H1 (cell line): ENCODE measurements at regions not wholly inside any gene's neighbourhood (a gene's known extent, or its start where the extent isn't known, plus 50 kb on each side); places are given as distances from the start of the nearest gene placed in this dataset.
"Not testable (repeated sequence)": the region's sequence is repeated elsewhere in the genome, so short reads cannot be mapped to it uniquely, and the experiment has no call there.

Experiments
- CTCF ChIA-PET: fragments of 300-600 bp; sonication (Branson Sonifier 250); formaldehyde crosslinking; loops from one replicate; lab custom pipeline; 2021; ENCODE audit not compliant: partially characterized antibody; lab: Charles Lee
- POLR2A ChIA-PET: fragments of 300-600 bp; sonication (Branson Sonifier 250); formaldehyde crosslinking; loops from one replicate; lab custom pipeline; 2021; ENCODE audit warnings: inconsistent platforms; ENCODE audit not compliant: partially characterized antibody; lab: Charles Lee
- DNase-seq, 2 experiments: peaks; one replicate each; pipeline versions ENCODE4 v3.0.0 to v3.0.0-alpha.2; 2010 to 2022; ENCODE audit warnings: low spot score in 2 of 2, low read depth in 1 of 2, mixed read lengths in 1 of 2
- FAIRE-seq: peaks from 2 replicates; lab custom pipeline; 2011; peaks lifted over from hg19 to GRCh38; lab: Jason Lieb, UNC
- H2AFZ ChIP-seq: 2 replicates; pipeline ENCODE4 v1.8.1; 2012; ENCODE audit warnings: low read length, inconsistent platforms
- H2AK5ac ChIP-seq: 2 replicates; pipeline ENCODE4 v1.6.1; 2013; ENCODE audit warnings: low read depth, low read length
- H2BK120ac ChIP-seq: replicated peaks from 2 replicates; pipeline ENCODE3; 2013; ENCODE audit warnings: low read depth, low read length, inconsistent platforms
- H2BK12ac ChIP-seq: 2 replicates; pipeline ENCODE4 v1.6.1; 2013; ENCODE audit warnings: low read depth, low read length
- H2BK15ac ChIP-seq: 2 replicates; pipeline ENCODE4 v1.6.1; 2013; ENCODE audit warnings: low read length
- H2BK20ac ChIP-seq: 2 replicates; pipeline ENCODE4 v1.6.1; 2013; ENCODE audit warnings: low read length
- H2BK5ac ChIP-seq: 2 replicates; pipeline ENCODE4 v1.6.1; 2013; ENCODE audit warnings: low read depth, low read length
- H3K14ac ChIP-seq: 2 replicates; pipeline ENCODE4 v1.6.1; 2013; ENCODE audit warnings: inconsistent platforms; ENCODE audit not compliant: insufficient read length
- H3K18ac ChIP-seq: 2 replicates; pipeline ENCODE4 v1.6.1; 2013; ENCODE audit warnings: low read length; ENCODE audit errors: extremely low read depth
- H3K23ac ChIP-seq: 2 replicates; pipeline ENCODE4 v1.6.1; 2013; ENCODE audit warnings: inconsistent platforms; ENCODE audit not compliant: insufficient read length
- H3K23me2 ChIP-seq: 2 replicates; pipeline ENCODE4 v1.6.1; 2013; ENCODE audit warnings: low read depth, low read length
- H3K27ac ChIP-seq: 2 replicates; pipeline ENCODE4 v1.6.1; 2011; ENCODE audit warnings: low read depth, low read length, inconsistent platforms
- H3K27me3 ChIP-seq, 4 experiments: replicated peaks in 1 of 4; 1 replicate in 1 of 4; 2 replicates in 3 of 4; pipeline versions ENCODE4 v1.6.1 to v1.8.1; 2011 to 2013; ENCODE audit warnings: low read length in 3 of 4, mild to moderate bottlenecking in 3 of 4, inconsistent platforms in 2 of 4, mixed read lengths in 2 of 4, moderate library complexity in 1 of 4; ENCODE audit not compliant: control insufficient read depth in 3 of 4, insufficient read depth in 3 of 4; ENCODE audit errors: extremely low read depth in 1 of 4
- H3K36me3 ChIP-seq, 4 experiments: 2 replicates each; pipeline versions ENCODE4 v1.6.1 to v1.8.1; 2011 to 2013; ENCODE audit warnings: mild to moderate bottlenecking in 4 of 4, low read length in 3 of 4, moderate library complexity in 2 of 4, control low read depth in 1 of 4, inconsistent platforms in 1 of 4; ENCODE audit not compliant: insufficient read depth in 4 of 4, control insufficient read depth in 2 of 4
- H3K4ac ChIP-seq: replicated peaks from 2 replicates; pipeline ENCODE3; 2013; ENCODE audit warnings: low read length, low read depth, mixed read lengths, inconsistent platforms; ENCODE audit not compliant: insufficient read length
- H3K4me1 ChIP-seq, 4 experiments: replicated peaks in 1 of 4; 1 replicate in 1 of 4; 2 replicates in 3 of 4; pipeline versions ENCODE4 v1.6.1 to v1.8.1; 2011 to 2013; ENCODE audit warnings: low read length in 3 of 4, inconsistent platforms in 2 of 4, mixed read lengths in 1 of 4; ENCODE audit not compliant: insufficient read depth in 4 of 4, control insufficient read depth in 3 of 4
- H3K4me2 ChIP-seq, 2 experiments: 2 replicates each; pipeline versions ENCODE4 v1.6.1 to v1.8.1; 2011 to 2013; ENCODE audit warnings: low read depth in 2 of 2, low read length in 2 of 2, control low read depth in 1 of 2, inconsistent platforms in 1 of 2, mild to moderate bottlenecking in 1 of 2; ENCODE audit not compliant: insufficient read depth in 1 of 2
- H3K4me3 ChIP-seq, 4 experiments: fragments of 200-600, 300-600 bp in 1 of 4; sonication (generic), shearing (Covaris generic), sonication (Bioruptor Twin) in 1 of 4; 2 replicates each; pipeline versions ENCODE4 v1.5.1 to v1.8.1; 2011 to 2016; ENCODE audit warnings: low read length in 4 of 4, low read depth in 3 of 4, control low read depth in 2 of 4, inconsistent platforms in 2 of 4, mild to moderate bottlenecking in 2 of 4, mixed read lengths in 1 of 4, moderate library complexity in 1 of 4; ENCODE audit not compliant: insufficient read depth in 2 of 4; ENCODE audit errors: extremely low read depth in 1 of 4
- H3K56ac ChIP-seq: replicated peaks from 2 replicates; pipeline ENCODE3; 2013; ENCODE audit warnings: low read depth, mild to moderate bottlenecking, mixed read lengths, low read length, inconsistent platforms; ENCODE audit not compliant: insufficient read length
- H3K79me1 ChIP-seq: 2 replicates; pipeline ENCODE4 v1.6.1; 2013; ENCODE audit warnings: low read depth, low read length, control low read depth
- H3K79me2 ChIP-seq, 2 experiments: 2 replicates each; pipeline versions ENCODE4 v1.6.1 to v1.8.1; 2012 to 2013; ENCODE audit warnings: low read length in 2 of 2, mild to moderate bottlenecking in 2 of 2, inconsistent platforms in 1 of 2; ENCODE audit not compliant: insufficient read depth in 2 of 2, control insufficient read depth in 1 of 2
- H3K9ac ChIP-seq, 4 experiments: replicated peaks in 1 of 4; 1 replicate in 1 of 4; 2 replicates in 3 of 4; pipeline versions ENCODE4 v1.6.1 to v1.8.1; 2011 to 2013; ENCODE audit warnings: low read depth in 3 of 4, low read length in 3 of 4, control low read depth in 2 of 4, mild to moderate bottlenecking in 2 of 4, moderate library complexity in 2 of 4, inconsistent platforms in 1 of 4; ENCODE audit errors: extremely low read depth in 1 of 4
- H3K9me3 ChIP-seq, 2 experiments: 2 replicates each; pipeline versions ENCODE4 v1.6.1 to v1.8.1; 2012 to 2013; ENCODE audit warnings: mild to moderate bottlenecking in 2 of 2, moderate library complexity in 2 of 2, control low read depth in 1 of 2, inconsistent platforms in 1 of 2, low read depth in 1 of 2, low read length in 1 of 2, mixed read lengths in 1 of 2; ENCODE audit not compliant: insufficient read depth in 2 of 2
- H4K20me1 ChIP-seq, 2 experiments: replicated peaks in 1 of 2; 2 replicates each; pipeline versions ENCODE3 to v1.8.1; 2011 to 2013; ENCODE audit warnings: inconsistent platforms in 2 of 2, low read length in 2 of 2, mild to moderate bottlenecking in 1 of 2; ENCODE audit not compliant: insufficient read depth in 2 of 2, control insufficient read depth in 1 of 2
- H4K5ac ChIP-seq: 2 replicates; pipeline ENCODE4 v1.6.1; 2013; ENCODE audit warnings: low read length, low read depth, mixed read lengths, inconsistent platforms; ENCODE audit not compliant: insufficient read length
- H4K8ac ChIP-seq: 2 replicates; pipeline ENCODE4 v1.8.0; 2013; ENCODE audit warnings: mild to moderate bottlenecking, moderate library complexity, low read length, inconsistent platforms; ENCODE audit not compliant: insufficient read depth; ENCODE audit errors: extremely low read depth
- H4K91ac ChIP-seq: replicated peaks from 2 replicates; pipeline ENCODE3; 2013; ENCODE audit warnings: low read length, mixed read lengths, inconsistent platforms; ENCODE audit not compliant: insufficient read length
- WGBS, 2 experiments: shearing (Covaris generic) in 1 of 2; methylation state at CpG; one replicate each; pipeline versions ENCODE4 v1.1.6 to v1.1.7; 2013 to 2015; ENCODE audit warnings: low lambda C conversion rate in 2 of 2, mixed read lengths in 2 of 2, inconsistent platforms in 1 of 2, low coverage in 1 of 2, missing lambda C conversion rate in 1 of 2; ENCODE audit not compliant: insufficient replicate concordance in 2 of 2, insufficient coverage in 1 of 2, insufficient read length in 1 of 2; ENCODE audit errors: extremely low coverage in 1 of 2, missing lambda C conversion rate in 1 of 2; 5-methylcytosine and 5-hydroxymethylcytosine counted together

- not testable (repeated sequence) for H2BK20ac ChIP-seq, H3K23me2 ChIP-seq, H2BK5ac ChIP-seq, H3K27me3 ChIP-seq, H4K20me1 ChIP-seq, H2AFZ ChIP-seq, H3K9ac ChIP-seq, H4K8ac ChIP-seq, H4K91ac ChIP-seq, H3K14ac ChIP-seq, H3K36me3 ChIP-seq, H4K5ac ChIP-seq, H3K4me2 ChIP-seq, H3K18ac ChIP-seq, H3K4ac ChIP-seq, H3K56ac ChIP-seq, H2BK120ac ChIP-seq, H3K79me2 ChIP-seq, H3K79me1 ChIP-seq, H3K9me3 ChIP-seq, H3K23ac ChIP-seq, H3K4me3 ChIP-seq, FAIRE-seq, H2BK12ac ChIP-seq, H2AK5ac ChIP-seq, H3K4me1 ChIP-seq, H3K27ac ChIP-seq, H2BK15ac ChIP-seq, DNase-seq
- WGBS, 2 experiments, result 86% methylated on average over 11 of the region's 11 CpGs; no CpG with 5 or more reads in 1 of the 2 experiments
- CTCF ChIA-PET, result interaction anchor here (0.7 to 1.2 kb wide), 4 partner anchors 14 to 842 kb away, joined by 3 to 10 read pairs (median 4); no protein-coding TSS in a partner anchor
- POLR2A ChIA-PET, result interaction anchor here (1.2 kb wide), 1 partner anchor 622 kb away, joined by 7 read pairs; no protein-coding TSS in a partner anchor
These were observed 311.6 kb downstream of the PREX1 start for GRCh38 chr20:48516196-48516595.

DNA sequence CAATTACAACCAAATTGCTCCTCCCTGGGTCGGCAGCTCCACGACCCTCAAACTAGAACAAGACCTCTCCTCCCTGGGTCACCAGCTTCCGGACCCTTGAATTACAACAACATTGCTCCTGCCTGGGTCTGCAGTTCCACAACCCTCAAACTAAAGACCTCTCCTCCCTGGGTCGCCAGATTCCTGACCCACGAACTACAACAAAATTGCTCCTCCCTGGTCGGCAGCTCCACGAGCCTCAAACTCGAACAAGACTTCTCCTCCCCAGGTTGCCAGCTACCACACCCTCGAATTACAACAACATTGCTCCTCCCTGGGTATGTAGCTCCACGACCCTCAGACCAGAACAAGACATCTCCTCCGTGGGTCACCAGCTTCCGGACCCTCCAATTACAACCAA, 313.2 kb downstream of the PREX1 start:
- DNase-seq, result peak in 1 of 2 experiments; percentile 46
- H2BK12ac ChIP-seq, H3K14ac ChIP-seq, H2BK5ac ChIP-seq, H2BK120ac ChIP-seq, H3K56ac ChIP-seq, H4K91ac ChIP-seq, H3K4me2 ChIP-seq, H4K20me1 ChIP-seq, H4K8ac ChIP-seq, H3K18ac ChIP-seq, H2AK5ac ChIP-seq, CTCF ChIA-PET, H3K23me2 ChIP-seq, H3K4me3 ChIP-seq, H3K9me3 ChIP-seq, H3K27ac ChIP-seq, H3K27me3 ChIP-seq, H3K23ac ChIP-seq, H3K4ac ChIP-seq, H3K79me1 ChIP-seq, POLR2A ChIA-PET, H2BK20ac ChIP-seq, H2AFZ ChIP-seq, H3K9ac ChIP-seq, H4K5ac ChIP-seq, H2BK15ac ChIP-seq, H3K79me2 ChIP-seq, FAIRE-seq, H3K36me3 ChIP-seq, H3K4me1 ChIP-seq: not testable (repeated sequence)
- 90% methylated on average over 8 of the region's 12 CpGs; no CpG with 5 or more reads in 1 of the 2 experiments for WGBS, 2 experiments
